GM21447 (cell line): ENCODE measurements at regions not wholly inside any gene's neighbourhood (a gene's known extent, or its start where the extent isn't known, plus 50 kb on each side); places are given as distances from the start of the nearest gene placed in this dataset.

Source experiments
- ATAC-seq: cut with Tn5 transposase; IDR thresholded peaks from one replicate; pipeline ENCODE4 v1.9.1; 2021; ENCODE audit not compliant: unreplicated experiment

GRCh38 chr2:146950361-146950760 is 894.5 kb upstream of the ACVR2A start:
- no peak for ATAC-seq

GRCh38 chr2:146949400-146949799 is 895.4 kb upstream of the ACVR2A start:
- ATAC-seq: no peak

- ATAC-seq: no peak
Observed at GRCh38 chr2:146944601-146945000, 900.2 kb upstream of the ACVR2A start.

GRCh38 chr2:146939991-146940685 is 904.7 kb upstream of the ACVR2A start:
- no peak for ATAC-seq

- no peak for ATAC-seq
Observed at GRCh38 chr2:146934921-146935320, 909.9 kb upstream of the ACVR2A start.

GRCh38 chr2:146931109-146931508 is 913.7 kb upstream of the ACVR2A start:
- peak; percentile 72 for ATAC-seq

- ATAC-seq: no peak
Observed at GRCh38 chr2:146927080-146927711, 917.6 kb upstream of the ACVR2A start.

GRCh38 chr2:146918280-146918679 is 926.5 kb upstream of the ACVR2A start:
- no peak for ATAC-seq

- peak; percentile 72 for ATAC-seq
Observed at GRCh38 chr2:146917431-146918042, 927.3 kb upstream of the ACVR2A start.

GRCh38 chr2:146916914-146917313 is 927.9 kb upstream of the ACVR2A start:
- ATAC-seq: no peak

- ATAC-seq: no peak
Observed at GRCh38 chr2:146913476-146913875, 931.4 kb upstream of the ACVR2A start.

- ATAC-seq: no peak
Observed at GRCh38 chr2:146912536-146912935, 932.3 kb upstream of the ACVR2A start.

- ATAC-seq: no peak
Observed at GRCh38 chr2:146908776-146909175, 936.1 kb upstream of the ACVR2A start.

- no peak for ATAC-seq
Observed at GRCh38 chr2:146898083-146898482, 946.7 kb upstream of the ACVR2A start.

- ATAC-seq: no peak
Observed at GRCh38 chr2:146894514-146894913, 950.3 kb upstream of the ACVR2A start.

GRCh38 chr2:146893500-146894041 is 951.3 kb upstream of the ACVR2A start:
- no peak for ATAC-seq

- no peak for ATAC-seq
Observed at GRCh38 chr2:146890491-146890890, 954.3 kb upstream of the ACVR2A start.

- ATAC-seq: no peak
Observed at GRCh38 chr2:146879882-146880281, 964.9 kb upstream of the ACVR2A start.

GRCh38 chr2:146874260-146874658 is 970.6 kb upstream of the ACVR2A start:
- no peak for ATAC-seq

- ATAC-seq: no peak
Observed at GRCh38 chr2:146873646-146874259, 971.1 kb upstream of the ACVR2A start.

- ATAC-seq: no peak
Observed at GRCh38 chr2:146873056-146873455, 971.8 kb upstream of the ACVR2A start.

GRCh38 chr2:146870691-146871090 is 974.1 kb upstream of the ACVR2A start:
- no peak for ATAC-seq
